T-cell (primary cell): ENCODE measurements at regions not wholly inside any gene's neighbourhood (a gene's known extent, or its start where the extent isn't known, plus 50 kb on each side); places are given as distances from the start of the nearest gene placed in this dataset.

ENCODE experiments used
- ATAC-seq, 4 experiments: fragments of 200-7000 bp in 3 of 4; fragments of 150-1000 bp in 1 of 4; cut with Tn5 transposase; replicated peaks in 1 of 4; 1 replicate in 3 of 4; 2 replicates in 1 of 4; pipeline ENCODE4 v1.10.0; 2021; ENCODE audit warnings: moderate library complexity in 3 of 4, mild to moderate bottlenecking in 2 of 4, moderate number of reproducible peaks in 1 of 4
- CTCF ChIA-PET, 2 donors: fragments of 300-600 bp; sonication (Branson Sonifier 250); formaldehyde crosslinking; loops; one replicate each; lab custom pipeline; 2022; ENCODE audit warnings: antibody characterized with exemption in 2 of 2; lab: Charles Lee
- POLR2A ChIA-PET, 2 donors: fragments of 300-600 bp; sonication (Branson Sonifier 250); formaldehyde crosslinking; loops; one replicate each; lab custom pipeline; 2022; ENCODE audit warnings: antibody characterized with exemption in 2 of 2; lab: Charles Lee
- DNase-seq, 35 experiments: peaks; one replicate each; pipeline versions ENCODE4 v3.0.0 to v3.0.0-alpha.2; 2013 to 2023
- H3K27ac ChIP-seq: one replicate; pipeline ENCODE4 v1.5.1; 2013; ENCODE audit warnings: low read length
- H3K27me3 ChIP-seq, 2 experiments: replicated peaks in 1 of 2; 1 replicate in 1 of 2; 2 replicates in 1 of 2; pipeline versions ENCODE4 v1.6.1 to v1.7.0; 2013; ENCODE audit warnings: low read length in 1 of 2, mixed read lengths in 1 of 2; ENCODE audit not compliant: control insufficient read depth in 2 of 2, insufficient read depth in 2 of 2; ENCODE audit errors: extremely low read depth in 1 of 2
- H3K36me3 ChIP-seq, 2 donors: 1 replicate in 1 of 2; 2 replicates in 1 of 2; pipeline versions ENCODE4 v1.6.1 to v1.7.0; 2013; ENCODE audit warnings: low read length in 1 of 2; ENCODE audit not compliant: control insufficient read depth in 2 of 2, insufficient read depth in 1 of 2; ENCODE audit errors: extremely low read depth in 1 of 2
- H3K4me1 ChIP-seq, 2 experiments: 1 replicate in 1 of 2; 2 replicates in 1 of 2; pipeline versions ENCODE4 v1.6.1 to v1.7.0; 2013; ENCODE audit warnings: low read length in 2 of 2, mixed read lengths in 1 of 2; ENCODE audit not compliant: insufficient read depth in 2 of 2, control insufficient read depth in 1 of 2; ENCODE audit errors: extremely low read depth in 1 of 2
- H3K4me3 ChIP-seq, 2 donors: 1 replicate in 1 of 2; 2 replicates in 1 of 2; pipeline versions ENCODE4 v1.5.1 to v1.7.0; 2013; ENCODE audit warnings: mild to moderate bottlenecking in 2 of 2, low read length in 1 of 2, moderate library complexity in 1 of 2; ENCODE audit not compliant: control insufficient read depth in 1 of 2; ENCODE audit errors: extremely low read depth in 1 of 2
- H3K9me3 ChIP-seq: 2 replicates; pipeline ENCODE4 v1.7.0; 2013
- H3K27ac Mint-ChIP-seq, 2 donors: one replicate each; pipeline ENCODE4 v1.8.0; 2020 to 2021; ENCODE audit warnings: mild to moderate bottlenecking in 2 of 2, mixed read lengths in 2 of 2
- H3K27me3 Mint-ChIP-seq, 2 donors: one replicate each; pipeline ENCODE4 v1.8.0; 2021 to 2022; ENCODE audit warnings: mixed read lengths in 2 of 2
- H3K36me3 Mint-ChIP-seq: one replicate; pipeline ENCODE4 v1.8.0; 2021; ENCODE audit warnings: mixed read lengths
- H3K4me1 Mint-ChIP-seq, 3 donors: one replicate each; pipeline ENCODE4 v1.8.0; 2020 to 2022; ENCODE audit warnings: mixed read lengths in 3 of 3, mild to moderate bottlenecking in 1 of 3
- H3K4me3 Mint-ChIP-seq, 3 donors: one replicate each; pipeline ENCODE4 v1.8.0; 2020 to 2022; ENCODE audit warnings: mild to moderate bottlenecking in 3 of 3, mixed read lengths in 3 of 3, moderate library complexity in 3 of 3
- H3K9me3 Mint-ChIP-seq, 3 donors: one replicate each; pipeline ENCODE4 v1.8.0; 2020 to 2022; ENCODE audit warnings: mixed read lengths in 3 of 3
- WGBS: methylation state at CpG from one replicate; pipeline ENCODE4 v1.1.5; 2013; ENCODE audit warnings: missing lambda C conversion rate; ENCODE audit not compliant: insufficient coverage; 5-methylcytosine and 5-hydroxymethylcytosine counted together

DNA sequence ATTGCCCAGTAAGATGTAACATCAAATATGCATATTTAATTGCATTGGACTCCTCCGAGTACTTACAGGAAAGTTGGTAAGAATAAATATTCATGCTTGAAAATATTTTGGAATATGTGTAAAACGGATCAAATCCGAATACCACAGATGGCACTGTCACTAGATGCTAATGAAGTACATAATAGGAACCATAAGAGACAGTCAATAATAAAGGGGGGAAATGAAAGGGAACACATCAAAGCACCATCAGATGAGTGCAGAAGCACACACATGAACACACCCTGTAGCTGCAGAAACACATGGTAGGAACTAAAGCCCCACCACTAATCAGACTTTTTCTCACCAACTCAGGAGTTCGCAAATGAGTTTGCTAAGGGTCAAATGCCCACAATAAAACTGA is 52.2 kb upstream of the PAGE5 start:
- CTCF ChIA-PET: no interaction called here
- no peaks in the 10 kb centered on the region for H3K9me3 Mint-ChIP-seq
- no CpG with 5 or more reads among the region's 4 CpGs for WGBS

DNA sequence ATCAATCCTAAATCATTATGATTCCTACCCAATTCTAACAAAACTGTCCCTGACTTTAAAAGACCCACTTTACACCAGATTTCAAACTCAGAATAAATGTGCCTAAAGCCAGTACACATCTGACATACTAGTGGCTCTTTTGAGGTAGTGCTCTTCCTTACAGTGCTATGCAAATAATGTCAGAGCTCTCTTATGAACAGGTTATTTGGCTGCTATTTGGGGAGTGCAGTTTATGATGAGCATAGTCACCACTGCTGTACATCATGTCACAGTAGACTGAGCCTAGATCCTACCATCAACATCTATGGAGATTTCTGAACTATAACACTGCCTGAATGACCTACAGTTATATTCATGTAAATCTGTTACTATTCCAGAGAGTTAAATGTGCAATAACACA is 50.4 kb upstream of the PAGE5 start:
- H3K4me1 ChIP-seq: no peaks in the 10 kb centered on the region
- no peaks in the 10 kb centered on the region for H3K27me3 ChIP-seq
- Mint-ChIP-seq H3K9me3 (no peaks in the 10 kb centered on the region), H3K4me1 (no peaks in the 10 kb centered on the region), H3K36me3 (no peaks in the 10 kb centered on the region), H3K27me3 (peaks cover 0 to 22% of the 10 kb centered on the region in 2 donors), H3K4me3 (no peak overlapping the region), H3K27ac (no peak overlapping the region)
- H3K9me3 ChIP-seq: no peaks in the 10 kb centered on the region
- H3K4me3 ChIP-seq: no peak overlapping the region
- ATAC-seq: no peak
- no peak overlapping the region for H3K27ac ChIP-seq
- CTCF ChIA-PET: no interaction called here
- no peaks in the 10 kb centered on the region for H3K36me3 ChIP-seq
- POLR2A ChIA-PET: no interaction called here
- no peak for DNase-seq

More for the DNA sequence above, 52.2 kb upstream of the PAGE5 start:
- Mint-ChIP-seq H3K27ac (no peak overlapping the region), H3K36me3 (no peaks in the 10 kb centered on the region), H3K4me3 (no peak overlapping the region), H3K27me3 (peaks cover 0 to 23% of the 10 kb centered on the region in 2 donors), H3K4me1 (no peaks in the 10 kb centered on the region)
- Histone ChIP-seq H3K4me3 (no peak overlapping the region), H3K4me1 (no peaks in the 10 kb centered on the region), H3K9me3 (no peaks in the 10 kb centered on the region), H3K27ac (no peak overlapping the region), H3K36me3 (no peaks in the 10 kb centered on the region), H3K27me3 (no peaks in the 10 kb centered on the region)
- POLR2A ChIA-PET: no interaction called here
- DNase-seq (no peak), ATAC-seq (no peak)
